ENCODE measurements at regions not wholly inside any gene's neighbourhood (a gene's known extent, or its start where the extent isn't known, plus 50 kb on each side); places are given as distances from the start of the nearest gene placed in this dataset.

GRCh38 chr3:150251187-150252062 is 156.7 kb upstream of the TSC22D2 start:
- TF ChIP-seq EP300 (IDR thresholded peaks at IDR 0.05) (no peak), RAD21 (conservative IDR thresholded peaks at IDR 0.05 in 1 of 2, IDR thresholded peaks at IDR 0.05 in 1 of 2) (no peak), CTCF (IDR thresholded peaks at IDR 0.05) (no peak)

All from A549 (cell line).